ENCODE measurements at regions not wholly inside any gene's neighbourhood (a gene's known extent, or its start where the extent isn't known, plus 50 kb on each side); places are given as distances from the start of the nearest gene placed in this dataset.

GRCh38 chr1:175894581-175894980 lies 151.2 kb upstream of the TNR start:
- H3K4me1 Mint-ChIP-seq (ENCODE audit: low read depth) = no peaks in the 10 kb centered on the region; the same call in 1 of the 2 replicates
- no peak overlapping the region for H3K27ac Mint-ChIP-seq
- H3K4me3 Mint-ChIP-seq = no peak overlapping the region
- no peak for TF ChIP-seq CTCF (IDR thresholded peaks at IDR 0.05)
- DNase-seq = no peak
- H3K27me3 Mint-ChIP-seq (ENCODE audit: insufficient read depth) = no peaks in the 10 kb centered on the region
- H3K9me3 Mint-ChIP-seq = no peaks in the 10 kb centered on the region
- no peaks in the 10 kb centered on the region; the same call in 1 of the 2 replicates for H3K36me3 Mint-ChIP-seq (ENCODE audit: low read depth)

- Mint-ChIP-seq H3K27me3 (ENCODE audit: insufficient read depth) (no peaks in the 10 kb centered on the region), H3K27ac (no peak overlapping the region), H3K4me3 (no peak overlapping the region), H3K36me3 (ENCODE audit: low read depth) (no peaks in the 10 kb centered on the region; the same call in 1 of the 2 replicates), H3K4me1 (ENCODE audit: low read depth) (no peaks in the 10 kb centered on the region), H3K9me3 (no peaks in the 10 kb centered on the region)
- TF ChIP-seq CTCF (IDR thresholded peaks at IDR 0.05) = no peak
- no peak for DNase-seq
These were observed 149.8 kb upstream of the TNR start for GRCh38 chr1:175893192-175893591.

DNA sequence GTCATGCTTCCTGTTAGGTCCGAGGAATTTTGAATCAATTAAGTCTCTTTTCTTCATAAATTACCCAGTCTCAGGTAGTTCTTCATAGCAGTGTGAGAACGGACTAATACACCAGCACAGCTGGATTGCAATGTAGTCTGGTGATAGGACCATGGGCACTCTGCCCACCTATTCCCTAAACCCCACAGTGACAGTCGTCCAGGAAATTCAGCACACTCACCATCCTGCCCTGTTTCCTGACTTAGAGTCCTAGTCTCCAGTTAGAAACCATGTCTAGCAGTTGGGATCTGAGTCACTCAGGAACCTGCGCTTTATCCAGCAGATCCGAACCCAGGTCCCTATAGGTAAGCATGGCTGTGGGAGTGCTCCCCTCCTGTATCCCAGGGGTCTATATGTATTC lies 149.3 kb upstream of the TNR start:
- H3K27me3 Mint-ChIP-seq (ENCODE audit: insufficient read depth) = no peaks in the 10 kb centered on the region; the same call in 1 of the 2 replicates
- H3K9me3 Mint-ChIP-seq = no peaks in the 10 kb centered on the region
- TF ChIP-seq CTCF (IDR thresholded peaks at IDR 0.05) = no peak
- no peak overlapping the region for H3K27ac Mint-ChIP-seq
- no peaks in the 10 kb centered on the region for H3K4me1 Mint-ChIP-seq (ENCODE audit: low read depth)
- DNase-seq = no peak
- no peak overlapping the region for H3K4me3 Mint-ChIP-seq
- no peaks in the 10 kb centered on the region; the same call in 1 of the 2 replicates for H3K36me3 Mint-ChIP-seq (ENCODE audit: low read depth)

GRCh38 chr1:175891783-175892309 lies 148.5 kb upstream of the TNR start:
- no peak overlapping the region for H3K27ac Mint-ChIP-seq
- no peaks in the 10 kb centered on the region for H3K9me3 Mint-ChIP-seq
- H3K4me1 Mint-ChIP-seq (ENCODE audit: low read depth) = no peaks in the 10 kb centered on the region
- no peak for TF ChIP-seq CTCF (IDR thresholded peaks at IDR 0.05)
- no peak overlapping the region for H3K4me3 Mint-ChIP-seq
- no peaks in the 10 kb centered on the region; the same call in 1 of the 2 replicates for H3K36me3 Mint-ChIP-seq (ENCODE audit: low read depth)
- peaks cover 2% of the 10 kb centered on the region; the same call in 1 of the 2 replicates for H3K27me3 Mint-ChIP-seq (ENCODE audit: insufficient read depth)
- no peak for DNase-seq

DNA sequence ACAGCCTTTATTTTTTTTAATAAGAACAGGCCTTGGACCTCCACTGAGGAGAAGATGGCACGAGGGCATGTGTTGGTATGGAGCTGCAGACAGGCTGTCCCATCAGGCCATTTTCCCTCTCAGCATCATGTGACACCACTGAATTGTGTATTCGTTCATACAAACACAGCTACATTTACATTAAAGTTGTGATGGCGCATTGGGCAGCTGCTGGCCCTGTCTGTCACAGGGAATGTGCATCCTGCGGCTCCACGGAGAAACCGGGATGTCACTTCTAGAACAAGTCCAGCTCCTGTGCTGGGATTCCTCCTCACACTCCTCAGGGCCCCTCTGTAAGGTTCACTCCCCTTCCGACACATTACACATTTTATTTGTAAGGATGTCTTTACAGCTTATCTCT lies 147.6 kb upstream of the TNR start:
- H3K4me3 Mint-ChIP-seq = no peak overlapping the region
- H3K27me3 Mint-ChIP-seq (ENCODE audit: insufficient read depth) = peaks cover 2% of the 10 kb centered on the region; the same call in 1 of the 2 replicates
- H3K36me3 Mint-ChIP-seq (ENCODE audit: low read depth) = no peaks in the 10 kb centered on the region; the same call in 1 of the 2 replicates
- DNase-seq = no peak
- H3K4me1 Mint-ChIP-seq (ENCODE audit: low read depth) = no peaks in the 10 kb centered on the region
- TF ChIP-seq CTCF (IDR thresholded peaks at IDR 0.05) = no peak
- no peak overlapping the region for H3K27ac Mint-ChIP-seq
- H3K9me3 Mint-ChIP-seq = no peaks in the 10 kb centered on the region
